Body of pancreas (tissue), 4 donors: ENCODE measurements at regions not wholly inside any gene's neighbourhood (a gene's known extent, or its start where the extent isn't known, plus 50 kb on each side); places are given as distances from the start of the nearest gene placed in this dataset.

ENCODE experiments used
- CTCF ChIP-seq, 7 experiments: fragments of 450-650 bp in 4 of 7; fragments of 200-600 bp in 3 of 7; sonication (generic) in 3 of 7; IDR thresholded peaks; one replicate each; pipeline ENCODE4 v1.5.1; 2016 to 2019; ENCODE audit warnings: antibody characterized with exemption in 7 of 7
- POLR2A ChIP-seq, 3 donors: fragments of 450-650 bp; IDR thresholded peaks; one replicate each; pipeline ENCODE4 v1.6.1; 2016; ENCODE audit warnings: antibody characterized with exemption in 3 of 3, mild to moderate bottlenecking in 2 of 3

- no peak for TF ChIP-seq CTCF (IDR thresholded peaks at IDR 0.05)
- no peak for TF ChIP-seq POLR2A (IDR thresholded peaks at IDR 0.05)
These were observed 357.8 kb downstream of the SIPA1L2 start for GRCh38 chr1:232271991-232272589.
